GM18511 (cell line): ENCODE measurements at regions not wholly inside any gene's neighbourhood (a gene's known extent, or its start where the extent isn't known, plus 50 kb on each side); places are given as distances from the start of the nearest gene placed in this dataset.
"Not testable (repeated sequence)": the region's sequence is repeated elsewhere in the genome, so short reads cannot be mapped to it uniquely, and the experiment has no call there.

ENCODE experiments used
- ATAC-seq: cut with Tn5 transposase; IDR thresholded peaks from one replicate; pipeline ENCODE4 v1.9.1; 2021; ENCODE audit warnings: mild to moderate bottlenecking, moderate library complexity; ENCODE audit not compliant: unreplicated experiment

- ATAC-seq, result no peak
Observed at GRCh38 chr3:180743813-180744590, 64.7 kb upstream of the CCDC39 start.

- ATAC-seq, result no peak
Observed at GRCh38 chr3:180747805-180748361, 68.6 kb upstream of the CCDC39 start.

- no peak for ATAC-seq
Observed at GRCh38 chr3:180749322-180749721, 70.0 kb upstream of the CCDC39 start.

GRCh38 chr3:180749796-180750195, 70.5 kb upstream of the CCDC39 start:
- no peak for ATAC-seq

GRCh38 chr3:180755556-180755955, 76.3 kb upstream of the CCDC39 start:
- ATAC-seq, result no peak

GRCh38 chr3:180762866-180763265, 83.6 kb upstream of the CCDC39 start:
- no peak for ATAC-seq

GRCh38 chr3:180764481-180764880, 85.2 kb upstream of the CCDC39 start:
- no peak for ATAC-seq

- ATAC-seq, result no peak
Observed at GRCh38 chr3:180770639-180771038, 91.3 kb upstream of the CCDC39 start.

- ATAC-seq, result no peak
Observed at GRCh38 chr3:180776433-180776832, 97.1 kb upstream of the CCDC39 start.

- ATAC-seq, result no peak
Observed at GRCh38 chr3:180782195-180782984, 103.1 kb upstream of the CCDC39 start.

GRCh38 chr3:180786227-180786626, 106.9 kb upstream of the CCDC39 start:
- ATAC-seq, result not testable (repeated sequence)

- no peak for ATAC-seq
Observed at GRCh38 chr3:180789774-180790173, 110.5 kb upstream of the CCDC39 start.

- ATAC-seq, result no peak
Observed at GRCh38 chr3:180798197-180798596, 114.3 kb upstream of the FXR1 start.

GRCh38 chr3:180802837-180803236, 109.6 kb upstream of the FXR1 start:
- no peak for ATAC-seq

- no peak for ATAC-seq
Observed at GRCh38 chr3:180804916-180805315, 107.6 kb upstream of the FXR1 start.

- ATAC-seq, result no peak
Observed at GRCh38 chr3:180808823-180809575, 103.5 kb upstream of the FXR1 start.

- no peak for ATAC-seq
Observed at GRCh38 chr3:180820400-180820799, 92.1 kb upstream of the FXR1 start.

GRCh38 chr3:180825964-180826363, 86.5 kb upstream of the FXR1 start:
- no peak for ATAC-seq

GRCh38 chr3:180827171-180827570, 85.3 kb upstream of the FXR1 start:
- ATAC-seq, result no peak

- no peak for ATAC-seq
Observed at GRCh38 chr3:180828001-180828720, 84.3 kb upstream of the FXR1 start.
